Hepatocyte (in vitro differentiated cells): ENCODE measurements at regions not wholly inside any gene's neighbourhood (a gene's known extent, or its start where the extent isn't known, plus 50 kb on each side); places are given as distances from the start of the nearest gene placed in this dataset.

Source experiments
- DNase-seq: peaks from one replicate; pipeline ENCODE4 v3.0.0-alpha.2; 2016; ENCODE audit warnings: low spot score
- H2AFZ ChIP-seq: fragments of 200-600 bp; sonication (generic); 2 replicates; pipeline ENCODE4 v1.6.0; 2016; ENCODE audit warnings: antibody characterized with exemption, mild to moderate bottlenecking
- H3K27ac ChIP-seq: fragments of 200-600 bp; sonication (generic); 2 replicates; pipeline ENCODE4 v1.5.1; 2016; ENCODE audit warnings: mild to moderate bottlenecking
- H3K27me3 ChIP-seq: fragments of 200-600 bp; sonication (generic); 2 replicates; pipeline ENCODE4 v1.6.1; 2016
- H3K36me3 ChIP-seq: fragments of 200-600 bp; sonication (generic); replicated peaks from 2 replicates; pipeline ENCODE4 v1.5.1; 2016; ENCODE audit warnings: low read depth; ENCODE audit not compliant: insufficient read depth
- H3K4me1 ChIP-seq: fragments of 200-600 bp; sonication (generic); 2 replicates; pipeline ENCODE4 v1.5.1; 2016; ENCODE audit warnings: mild to moderate bottlenecking, moderate library complexity; ENCODE audit not compliant: insufficient read depth
- H3K4me2 ChIP-seq: fragments of 200-600 bp; sonication (generic); 2 replicates; pipeline ENCODE4 v1.6.0; 2016
- H3K4me3 ChIP-seq: fragments of 200-600 bp; sonication (generic); 2 replicates; pipeline ENCODE4 v1.5.1; 2016; ENCODE audit warnings: mild to moderate bottlenecking
- H3K79me2 ChIP-seq: fragments of 200-600 bp; sonication (generic); 2 replicates; pipeline ENCODE4 v1.6.0; 2017; ENCODE audit warnings: mild to moderate bottlenecking
- H3K9me2 ChIP-seq: fragments of 200-600 bp; sonication (generic); replicated peaks from 2 replicates; pipeline ENCODE4 v1.6.0; 2017; ENCODE audit warnings: mild to moderate bottlenecking; ENCODE audit not compliant: insufficient read depth
- H3K9me3 ChIP-seq: fragments of 200-600 bp; sonication (generic); 2 replicates; pipeline ENCODE4 v1.5.1; 2016; ENCODE audit warnings: low read depth, mild to moderate bottlenecking
- H4K20me1 ChIP-seq: fragments of 200-600 bp; sonication (generic); 2 replicates; pipeline ENCODE4 v1.6.0; 2016; ENCODE audit warnings: mild to moderate bottlenecking; ENCODE audit not compliant: insufficient read depth, poor library complexity, severe bottlenecking
- CTCF ChIP-seq: fragments of 200-600 bp; sonication (generic); IDR thresholded peaks from 2 replicates; pipeline ENCODE4 v1.5.1; 2016; ENCODE audit warnings: antibody characterized with exemption, mild to moderate bottlenecking; ENCODE audit not compliant: poor library complexity
- EZH2 ChIP-seq: fragments of 200-600 bp; sonication (generic); IDR thresholded peaks from 2 replicates; pipeline ENCODE4 v1.6.1; 2016; ENCODE audit warnings: antibody characterized with exemption, mild to moderate bottlenecking, borderline replicate concordance
- EZH2phosphoT487 ChIP-seq: fragments of 200-600 bp; sonication (generic); IDR thresholded peaks from one replicate; pipeline ENCODE4 v1.6.1; 2018; ENCODE audit warnings: antibody characterized with exemption, mild to moderate bottlenecking, low read depth, moderate library complexity; ENCODE audit not compliant: unreplicated experiment, severe bottlenecking
- WGBS: methylation state at CpG from one replicate; pipeline ENCODE4 v1.1.6; 2016; ENCODE audit warnings: low lambda C conversion rate; ENCODE audit errors: missing lambda C conversion rate; 5-methylcytosine and 5-hydroxymethylcytosine counted together

GRCh38 chr14:30035361-30035760 lies 107.7 kb upstream of the PRKD1 start:
- Histone ChIP-seq H3K79me2 (no peaks in the 10 kb centered on the region), H4K20me1 (no peaks in the 10 kb centered on the region), H3K27ac (no peak overlapping the region), H3K27me3 (no peaks in the 10 kb centered on the region), H3K4me1 (no peaks in the 10 kb centered on the region), H3K4me3 (no peak overlapping the region), H3K9me3 (no peaks in the 10 kb centered on the region), H3K9me2 (no peaks in the 10 kb centered on the region), H3K4me2 (no peak overlapping the region), H3K36me3 (no peaks in the 10 kb centered on the region), H2AFZ (no peak overlapping the region)
- WGBS = 80% methylated on average over 1 of the region's 1 CpG
- no peak for DNase-seq
- TF ChIP-seq EZH2phosphoT487 (no peak), CTCF (no peak), EZH2 (no peak)

- Histone ChIP-seq H3K4me3 (no peak overlapping the region), H3K4me1 (no peaks in the 10 kb centered on the region), H3K27me3 (no peaks in the 10 kb centered on the region), H3K27ac (no peak overlapping the region), H3K9me3 (no peaks in the 10 kb centered on the region), H3K36me3 (no peaks in the 10 kb centered on the region), H3K79me2 (no peaks in the 10 kb centered on the region), H3K9me2 (no peaks in the 10 kb centered on the region), H4K20me1 (no peaks in the 10 kb centered on the region), H3K4me2 (no peak overlapping the region), H2AFZ (no peak overlapping the region)
- TF ChIP-seq EZH2 (no peak), CTCF (no peak), EZH2phosphoT487 (no peak)
- 89% methylated on average over 5 of the region's 5 CpGs for WGBS
- DNase-seq = no peak
These were observed 118.1 kb upstream of the PRKD1 start for GRCh38 chr14:30045720-30046119.

- DNase-seq = no peak
- no peak for TF ChIP-seq CTCF
- TF ChIP-seq EZH2 = no peak
- TF ChIP-seq EZH2phosphoT487 = no peak
- Histone ChIP-seq H2AFZ (no peak overlapping the region), H3K27ac (no peak overlapping the region), H4K20me1 (no peaks in the 10 kb centered on the region), H3K9me2 (no peaks in the 10 kb centered on the region), H3K79me2 (no peaks in the 10 kb centered on the region), H3K27me3 (no peaks in the 10 kb centered on the region), H3K4me1 (no peaks in the 10 kb centered on the region), H3K4me2 (no peak overlapping the region), H3K36me3 (no peaks in the 10 kb centered on the region), H3K4me3 (no peak overlapping the region), H3K9me3 (no peaks in the 10 kb centered on the region)
- WGBS = 84% methylated on average over 2 of the region's 2 CpGs
These were observed 125.5 kb upstream of the PRKD1 start for GRCh38 chr14:30053103-30053502.

GRCh38 chr14:30054201-30054600 lies 126.6 kb upstream of the PRKD1 start:
- Histone ChIP-seq H4K20me1 (no peaks in the 10 kb centered on the region), H3K9me2 (no peaks in the 10 kb centered on the region), H3K36me3 (no peaks in the 10 kb centered on the region), H3K79me2 (no peaks in the 10 kb centered on the region), H3K4me2 (no peak overlapping the region), H3K27me3 (no peaks in the 10 kb centered on the region), H3K4me3 (no peak overlapping the region), H3K27ac (no peak overlapping the region), H2AFZ (no peak overlapping the region), H3K9me3 (no peaks in the 10 kb centered on the region), H3K4me1 (no peaks in the 10 kb centered on the region)
- no peak for DNase-seq
- no peak for TF ChIP-seq EZH2
- TF ChIP-seq CTCF = no peak
- TF ChIP-seq EZH2phosphoT487 = no peak
